ENCODE measurements at regions not wholly inside any gene's neighbourhood (a gene's known extent, or its start where the extent isn't known, plus 50 kb on each side); places are given as distances from the start of the nearest gene placed in this dataset.
"Not testable (repeated sequence)": the region's sequence is repeated elsewhere in the genome, so short reads cannot be mapped to it uniquely, and the experiment has no call there.

DNA sequence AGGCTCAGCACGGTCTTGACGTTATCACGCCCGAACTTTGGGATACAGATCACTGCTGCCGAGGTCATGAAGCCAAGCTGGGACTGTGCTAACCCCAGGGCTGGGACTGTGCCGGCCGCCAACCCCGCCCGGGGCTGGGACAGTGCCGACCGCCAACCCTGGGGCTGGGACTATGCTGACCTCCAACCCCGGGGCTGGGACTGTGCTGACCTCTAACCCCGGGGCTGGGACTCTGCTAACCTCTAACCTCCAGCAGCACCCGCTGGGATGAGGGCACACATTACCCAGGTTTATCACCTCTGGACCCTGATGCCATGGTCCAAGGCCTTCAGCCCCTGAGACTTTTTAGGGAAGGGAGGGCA lies 129.7 kb downstream of the IGLL1 start:
- Histone ChIP-seq H3K79me2 (ENCODE audit: insufficient read depth, low read depth, low read length) (no peaks in the 10 kb centered on the region), H3K9me3 (ENCODE audit: low read length) (no peaks in the 10 kb centered on the region), H3K36me3 (ENCODE audit: insufficient read depth, low read length) (no peaks in the 10 kb centered on the region), H3K4me2 (ENCODE audit: low read length) (no peak overlapping the region), H2AFZ (ENCODE audit: low read length) (no peak overlapping the region), H4K20me1 (ENCODE audit: insufficient read depth, low read length) (no peaks in the 10 kb centered on the region), H3K4me1 (ENCODE audit: insufficient read depth, low read length, poor library complexity, severe bottlenecking) (no peaks in the 10 kb centered on the region), H3K9me2 (ENCODE audit: insufficient read depth, low read length) (no peaks in the 10 kb centered on the region), H3K4me3 (ENCODE audit: low read depth, low read length, poor library complexity, severe bottlenecking) (no peak overlapping the region), H3K27ac (ENCODE audit: low read depth, low read length, poor library complexity, severe bottlenecking) (no peak overlapping the region)
- DNase-seq (ENCODE audit: low spot score), result no peak
- no TSS peak for BruUV-seq (replicated peaks)
- POLR2A ChIA-PET, result no interaction called here
- TF ChIP-seq, protein P1, sequence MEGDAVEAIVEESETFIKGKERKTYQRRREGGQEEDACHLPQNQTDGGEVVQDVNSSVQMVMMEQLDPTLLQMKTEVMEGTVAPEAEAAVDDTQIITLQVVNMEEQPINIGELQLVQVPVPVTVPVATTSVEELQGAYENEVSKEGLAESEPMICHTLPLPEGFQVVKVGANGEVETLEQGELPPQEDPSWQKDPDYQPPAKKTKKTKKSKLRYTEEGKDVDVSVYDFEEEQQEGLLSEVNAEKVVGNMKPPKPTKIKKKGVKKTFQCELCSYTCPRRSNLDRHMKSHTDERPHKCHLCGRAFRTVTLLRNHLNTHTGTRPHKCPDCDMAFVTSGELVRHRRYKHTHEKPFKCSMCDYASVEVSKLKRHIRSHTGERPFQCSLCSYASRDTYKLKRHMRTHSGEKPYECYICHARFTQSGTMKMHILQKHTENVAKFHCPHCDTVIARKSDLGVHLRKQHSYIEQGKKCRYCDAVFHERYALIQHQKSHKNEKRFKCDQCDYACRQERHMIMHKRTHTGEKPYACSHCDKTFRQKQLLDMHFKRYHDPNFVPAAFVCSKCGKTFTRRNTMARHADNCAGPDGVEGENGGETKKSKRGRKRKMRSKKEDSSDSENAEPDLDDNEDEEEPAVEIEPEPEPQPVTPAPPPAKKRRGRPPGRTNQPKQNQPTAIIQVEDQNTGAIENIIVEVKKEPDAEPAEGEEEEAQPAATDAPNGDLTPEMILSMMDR (conservative IDR thresholded peaks at IDR 0.05; ENCODE audit: low read length), result no peak
- no peak for TF ChIP-seq EZH2phosphoT487 (IDR thresholded peaks at IDR 0.05; ENCODE audit: borderline replicate concordance, low read depth, low read length)
- CTCF ChIA-PET (ENCODE audit: unreplicated experiment), result no interaction called here
- intact Hi-C loops (cut with micrococcal nuclease; ENCODE audit: unreplicated experiment), result no loop called here

DNA sequence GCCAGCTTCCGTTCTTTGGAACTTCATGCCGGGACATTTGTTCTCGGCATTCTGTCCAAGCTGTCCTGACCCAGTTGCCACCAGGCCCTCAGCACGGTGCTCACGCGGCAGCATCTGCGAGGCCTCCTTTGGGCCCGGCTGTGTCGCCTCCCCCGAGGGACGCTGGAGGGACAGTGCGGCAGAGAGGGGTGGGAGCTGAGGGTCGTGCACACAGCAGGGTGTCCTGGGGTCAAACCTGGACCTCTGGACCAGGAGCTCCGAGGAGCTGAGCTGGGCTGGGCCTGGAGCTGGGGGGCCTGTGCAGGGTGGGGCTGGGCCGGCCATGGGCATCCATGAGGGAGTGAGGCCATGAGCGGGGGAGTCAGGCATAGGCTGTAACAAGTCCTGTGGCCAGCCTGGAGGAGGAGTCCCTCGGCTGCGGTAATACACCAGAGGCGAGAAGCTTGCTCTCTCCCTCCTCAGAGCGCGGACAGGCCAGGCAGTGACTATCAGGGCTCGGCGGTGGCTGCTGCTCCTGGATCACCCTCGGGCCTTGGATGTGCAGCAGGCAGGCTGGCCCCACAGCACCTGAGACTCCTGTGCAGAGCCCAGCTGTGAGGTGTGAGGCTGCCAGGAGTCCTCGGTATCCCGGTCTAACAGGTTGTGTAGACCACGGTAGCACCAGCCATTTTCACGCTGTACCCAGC lies 130.2 kb downstream of the IGLL1 start:
- intact Hi-C loops (cut with micrococcal nuclease; ENCODE audit: unreplicated experiment); H3K36me3 ChIP-seq (ENCODE audit: insufficient read depth, low read length); BruUV-seq (replicated peaks); H4K20me1 ChIP-seq (ENCODE audit: insufficient read depth, low read length); H3K9me3 ChIP-seq (ENCODE audit: low read length); DNase-seq (ENCODE audit: low spot score); H3K79me2 ChIP-seq (ENCODE audit: insufficient read depth, low read depth, low read length); POLR2A ChIA-PET; H3K9me2 ChIP-seq (ENCODE audit: insufficient read depth, low read length); H3K4me3 ChIP-seq (ENCODE audit: low read depth, low read length, poor library complexity, severe bottlenecking); H3K27ac ChIP-seq (ENCODE audit: low read depth, low read length, poor library complexity, severe bottlenecking); H2AFZ ChIP-seq (ENCODE audit: low read length); H3K4me2 ChIP-seq (ENCODE audit: low read length); H3K4me1 ChIP-seq (ENCODE audit: insufficient read depth, low read length, poor library complexity, severe bottlenecking); CTCF ChIA-PET (ENCODE audit: unreplicated experiment): not testable (repeated sequence)

DNA sequence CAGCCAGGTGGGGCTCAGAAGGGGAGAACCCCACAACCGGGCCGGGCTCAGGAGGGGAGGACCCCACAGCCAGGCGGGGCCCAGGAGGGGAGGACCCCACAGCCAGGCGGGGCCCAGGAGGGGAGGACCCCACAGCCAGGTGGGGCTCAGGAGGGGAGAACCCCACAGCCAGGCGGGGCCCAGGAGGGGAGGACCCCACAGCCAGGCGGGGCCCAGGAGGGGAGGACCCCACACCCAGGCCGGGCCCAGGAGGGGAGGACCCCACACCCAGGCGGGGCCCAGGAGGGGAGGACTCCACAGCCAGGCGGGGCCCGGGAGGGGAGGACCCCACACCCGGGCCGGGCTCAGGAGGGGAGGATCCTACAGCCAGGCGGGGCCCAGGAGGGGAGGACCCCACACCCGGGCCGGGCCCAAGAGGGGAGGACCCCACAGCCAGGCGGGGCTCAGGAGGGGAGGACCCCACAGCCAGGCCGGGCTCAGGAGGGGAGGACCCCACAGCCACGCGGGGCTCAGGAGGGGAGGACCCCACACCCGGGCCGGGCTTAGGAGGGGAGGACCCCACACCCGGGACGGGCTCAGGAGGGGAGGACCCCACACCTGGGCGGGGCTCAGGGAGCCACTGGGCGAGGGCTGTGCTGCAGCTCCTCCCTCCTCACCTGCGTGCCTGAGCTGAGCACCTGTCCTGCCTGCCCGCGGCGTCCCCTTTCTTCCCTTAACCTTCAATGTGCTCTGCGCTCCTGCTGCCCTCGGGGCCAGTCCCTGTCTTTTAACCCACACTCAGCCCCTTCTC lies 131.4 kb downstream of the IGLL1 start:
- H3K9me3 ChIP-seq (ENCODE audit: low read length); H3K4me3 ChIP-seq (ENCODE audit: low read depth, low read length, poor library complexity, severe bottlenecking); H4K20me1 ChIP-seq (ENCODE audit: insufficient read depth, low read length); H3K9me2 ChIP-seq (ENCODE audit: insufficient read depth, low read length); intact Hi-C loops (cut with micrococcal nuclease; ENCODE audit: unreplicated experiment); H3K36me3 ChIP-seq (ENCODE audit: insufficient read depth, low read length); H3K4me1 ChIP-seq (ENCODE audit: insufficient read depth, low read length, poor library complexity, severe bottlenecking); BruUV-seq (replicated peaks); CTCF ChIA-PET (ENCODE audit: unreplicated experiment); POLR2A ChIA-PET; H2AFZ ChIP-seq (ENCODE audit: low read length); DNase-seq (ENCODE audit: low spot score); H3K4me2 ChIP-seq (ENCODE audit: low read length); H3K79me2 ChIP-seq (ENCODE audit: insufficient read depth, low read depth, low read length); H3K27ac ChIP-seq (ENCODE audit: low read depth, low read length, poor library complexity, severe bottlenecking): not testable (repeated sequence)

All from OCI-LY7 (cell line).